Gastrocnemius medialis (tissue), 4 donors: ENCODE measurements at regions not wholly inside any gene's neighbourhood (a gene's known extent, or its start where the extent isn't known, plus 50 kb on each side); places are given as distances from the start of the nearest gene placed in this dataset.

Experiments used
- CTCF ChIP-seq, 5 experiments: fragments of 450-650 bp in 3 of 5; fragments of 200-600 bp in 2 of 5; sonication (generic) in 2 of 5; IDR thresholded peaks in 4 of 5; conservative IDR thresholded peaks in 1 of 5; 1 replicate in 4 of 5; 2 replicates in 1 of 5; pipeline ENCODE4 v1.5.1; 2016 to 2019; ENCODE audit warnings: antibody characterized with exemption in 5 of 5, mild to moderate bottlenecking in 3 of 5, moderate library complexity in 3 of 5
- POLR2A ChIP-seq, 2 donors: fragments of 450-650 bp; IDR thresholded peaks; one replicate each; pipeline ENCODE4 v1.6.1; 2017; ENCODE audit warnings: antibody characterized with exemption in 2 of 2, mild to moderate bottlenecking in 2 of 2, moderate library complexity in 2 of 2

- no peak for TF ChIP-seq CTCF (IDR thresholded peaks at IDR 0.05 in 4 of 5, conservative IDR thresholded peaks at IDR 0.05 in 1 of 5)
- TF ChIP-seq POLR2A (IDR thresholded peaks at IDR 0.05): no peak
Observed at GRCh38 chr2:140178234-140178633, 1398.0 kb upstream of the NXPH2 start.
